A549 (cell line): ENCODE measurements at regions not wholly inside any gene's neighbourhood (a gene's known extent, or its start where the extent isn't known, plus 50 kb on each side); places are given as distances from the start of the nearest gene placed in this dataset.

Source experiments
- BHLHE40 ChIP-seq: IDR thresholded peaks from 2 replicates; pipeline ENCODE4 v1.6.1; 2012; ENCODE audit warnings: low read depth, low read length, inconsistent platforms
- PHF8 ChIP-seq: fragments of 200-600 bp; sonication (generic); IDR thresholded peaks from 2 replicates; pipeline ENCODE4 v1.6.1; 2016; ENCODE audit warnings: low read depth, mild to moderate bottlenecking, antibody characterized with exemption, moderate library complexity, borderline replicate concordance
- RAD21 ChIP-seq, 2 experiments: fragments of >200 bp in 1 of 2; sonication (Bioruptor Twin) in 1 of 2; formaldehyde crosslinking in 1 of 2; IDR thresholded peaks in 1 of 2; conservative IDR thresholded peaks in 1 of 2; 2 replicates in 1 of 2; 3 replicates in 1 of 2; pipeline ENCODE4 v1.6.1; 2012 to 2018; ENCODE audit warnings: inconsistent platforms in 1 of 2
- TF ChIP-seq, protein P1 (sequence below): fragments of >200 bp; sonication (Bioruptor Twin); formaldehyde crosslinking; IDR thresholded peaks from 3 replicates; pipeline ENCODE4 v1.5.1; 2016

DNA sequence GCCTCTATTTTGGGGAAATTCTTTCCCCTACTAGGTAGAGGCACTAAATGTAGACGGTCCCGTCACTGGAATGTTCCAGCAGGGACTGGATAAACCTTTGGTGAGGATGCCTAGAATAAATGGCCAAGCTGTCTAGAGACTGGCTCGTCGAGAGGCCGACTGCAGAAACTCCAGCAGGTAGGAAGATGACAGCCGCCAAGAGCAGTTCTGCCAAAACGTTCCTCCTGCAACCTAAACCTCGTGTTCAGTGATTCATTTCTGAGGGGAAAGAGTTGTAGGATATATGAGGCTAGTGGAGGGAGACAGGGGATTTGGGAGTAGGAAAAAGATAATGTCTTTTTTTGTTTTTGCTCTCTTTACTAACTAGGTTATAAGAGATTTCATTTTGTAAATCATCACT is 184.7 kb upstream of the GDF10 start:
- no peak for TF ChIP-seq RAD21 (conservative IDR thresholded peaks at IDR 0.05 in 1 of 2, IDR thresholded peaks at IDR 0.05 in 1 of 2)
- no peak for TF ChIP-seq PHF8
- TF ChIP-seq, protein P1, sequence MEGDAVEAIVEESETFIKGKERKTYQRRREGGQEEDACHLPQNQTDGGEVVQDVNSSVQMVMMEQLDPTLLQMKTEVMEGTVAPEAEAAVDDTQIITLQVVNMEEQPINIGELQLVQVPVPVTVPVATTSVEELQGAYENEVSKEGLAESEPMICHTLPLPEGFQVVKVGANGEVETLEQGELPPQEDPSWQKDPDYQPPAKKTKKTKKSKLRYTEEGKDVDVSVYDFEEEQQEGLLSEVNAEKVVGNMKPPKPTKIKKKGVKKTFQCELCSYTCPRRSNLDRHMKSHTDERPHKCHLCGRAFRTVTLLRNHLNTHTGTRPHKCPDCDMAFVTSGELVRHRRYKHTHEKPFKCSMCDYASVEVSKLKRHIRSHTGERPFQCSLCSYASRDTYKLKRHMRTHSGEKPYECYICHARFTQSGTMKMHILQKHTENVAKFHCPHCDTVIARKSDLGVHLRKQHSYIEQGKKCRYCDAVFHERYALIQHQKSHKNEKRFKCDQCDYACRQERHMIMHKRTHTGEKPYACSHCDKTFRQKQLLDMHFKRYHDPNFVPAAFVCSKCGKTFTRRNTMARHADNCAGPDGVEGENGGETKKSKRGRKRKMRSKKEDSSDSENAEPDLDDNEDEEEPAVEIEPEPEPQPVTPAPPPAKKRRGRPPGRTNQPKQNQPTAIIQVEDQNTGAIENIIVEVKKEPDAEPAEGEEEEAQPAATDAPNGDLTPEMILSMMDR, result no peak
- TF ChIP-seq BHLHE40, result no peak
